Renal pelvis (tissue), 1 donor: ENCODE measurements at regions not wholly inside any gene's neighbourhood (a gene's known extent, or its start where the extent isn't known, plus 50 kb on each side); places are given as distances from the start of the nearest gene placed in this dataset.

ENCODE experiments used
- DNase-seq: peaks from one replicate; pipeline ENCODE4 v3.0.0-alpha.2; 2013

DNA sequence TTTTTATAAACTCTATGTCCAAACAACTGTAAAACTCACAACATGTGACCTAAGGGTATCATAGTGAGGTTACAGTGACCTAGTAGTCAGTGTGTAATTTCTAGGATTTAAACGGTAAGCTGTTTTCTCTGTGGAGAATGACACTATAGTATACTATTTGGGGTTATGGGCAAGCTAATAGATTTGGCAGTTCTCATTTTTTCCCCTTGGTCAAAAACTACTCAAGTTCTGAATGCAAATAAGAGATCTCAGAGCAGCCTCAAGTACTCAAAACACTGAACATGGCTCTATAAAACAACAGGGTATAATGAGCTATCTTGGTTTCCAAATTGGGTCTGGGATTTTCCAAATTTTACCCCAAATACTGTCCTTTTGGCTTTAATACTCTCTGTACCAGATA is 88.5 kb upstream of the HMCN1 start:
- no peak for DNase-seq

- no peak for DNase-seq
Observed at GRCh38 chr1:185645162-185645640, 89.0 kb upstream of the HMCN1 start.

DNA sequence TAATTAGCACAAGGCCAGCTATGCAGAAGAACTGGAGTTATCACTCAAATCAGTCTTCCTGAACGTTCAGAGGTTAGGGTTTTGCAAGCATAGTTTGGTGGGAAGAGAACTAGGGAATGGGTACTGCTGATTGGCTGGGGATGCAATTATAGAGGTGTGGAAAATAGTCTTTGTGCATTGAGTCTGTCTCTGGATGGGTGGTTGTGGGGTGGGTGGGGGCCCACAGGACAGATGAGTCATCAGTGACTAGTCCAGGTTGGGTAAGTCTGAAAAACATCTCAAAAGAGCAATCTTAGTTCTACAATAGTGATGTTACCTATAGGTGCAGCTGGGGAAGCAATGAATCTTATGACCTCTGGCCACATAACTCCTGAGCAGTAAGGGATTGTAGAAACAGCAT is 89.7 kb upstream of the HMCN1 start:
- no peak for DNase-seq

GRCh38 chr1:185636848-185637247 is 97.3 kb upstream of the HMCN1 start:
- no peak for DNase-seq

- no peak for DNase-seq
Observed at GRCh38 chr1:185634704-185635103, 99.5 kb upstream of the HMCN1 start.

DNA sequence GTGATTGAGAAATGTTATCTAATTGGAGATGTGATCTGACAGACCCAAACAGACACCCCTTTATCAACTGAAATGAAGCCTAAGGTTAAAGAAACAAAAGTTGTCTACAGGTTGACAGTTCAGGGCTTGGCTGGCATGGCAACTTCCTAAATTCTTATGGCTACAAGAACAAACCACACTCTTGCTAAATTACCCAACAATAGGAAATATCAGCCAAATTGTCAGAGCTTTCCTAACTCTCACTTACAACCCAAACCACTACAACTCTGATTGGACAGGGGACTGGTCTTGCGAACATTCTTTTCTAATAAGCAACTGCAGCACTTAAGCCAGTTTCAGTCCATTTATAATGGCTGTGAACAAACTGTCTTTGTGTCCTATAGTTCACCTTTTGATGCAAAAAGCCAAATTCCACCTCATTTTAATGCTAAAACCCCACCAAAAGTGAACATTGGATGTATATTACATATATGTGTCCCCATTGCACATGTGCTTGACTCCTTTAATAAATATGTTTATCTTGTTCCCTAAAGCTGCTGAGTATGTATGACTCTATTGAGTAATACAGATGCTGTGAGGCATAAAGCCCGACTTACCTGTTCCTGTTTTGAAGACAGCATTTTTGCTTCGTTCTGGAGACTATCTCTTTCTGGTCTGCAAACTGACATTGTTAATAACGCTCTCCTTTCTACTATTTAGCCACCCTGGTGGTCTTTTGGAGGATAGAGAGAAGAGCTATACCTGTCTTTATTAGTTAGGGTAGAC is 101.3 kb upstream of the HMCN1 start:
- DNase-seq = no peak

- DNase-seq = no peak
Observed at GRCh38 chr1:185631843-185632242, 102.3 kb upstream of the HMCN1 start.

DNA sequence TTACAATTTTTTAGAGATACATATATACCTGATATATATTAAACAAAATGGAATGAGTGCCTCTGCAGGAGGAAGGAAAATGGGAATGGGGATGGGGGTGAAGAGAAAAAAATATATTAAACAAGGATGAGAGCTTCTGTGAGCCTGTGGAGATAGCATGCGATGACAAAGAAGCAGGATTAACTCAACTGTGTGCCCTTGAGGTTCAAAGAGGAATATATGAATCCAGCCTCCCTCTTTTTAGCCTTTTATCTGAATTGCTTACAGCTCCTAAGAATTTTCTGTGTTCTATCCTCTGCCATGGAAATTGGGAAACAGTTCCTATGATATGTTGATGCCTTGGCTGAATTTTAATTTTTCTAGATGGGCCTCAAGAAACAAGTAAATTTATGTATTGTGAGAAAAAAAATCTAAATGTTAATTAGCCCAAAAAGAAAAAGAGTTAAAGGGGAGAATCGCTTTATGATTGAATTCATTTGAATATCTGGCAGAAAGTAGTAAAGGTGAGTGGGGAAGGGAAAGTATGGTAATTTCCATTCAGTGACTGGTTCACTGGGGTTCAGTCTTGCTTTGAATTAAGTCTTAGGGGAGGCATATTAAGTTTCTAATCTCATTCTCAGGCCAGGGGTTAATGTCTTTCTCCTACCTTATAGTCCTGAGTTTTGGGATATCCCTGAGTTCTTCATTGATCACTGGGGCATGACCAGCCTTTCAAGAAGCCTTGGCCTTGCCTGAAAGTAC is 106.3 kb upstream of the HMCN1 start:
- DNase-seq = no peak

DNA sequence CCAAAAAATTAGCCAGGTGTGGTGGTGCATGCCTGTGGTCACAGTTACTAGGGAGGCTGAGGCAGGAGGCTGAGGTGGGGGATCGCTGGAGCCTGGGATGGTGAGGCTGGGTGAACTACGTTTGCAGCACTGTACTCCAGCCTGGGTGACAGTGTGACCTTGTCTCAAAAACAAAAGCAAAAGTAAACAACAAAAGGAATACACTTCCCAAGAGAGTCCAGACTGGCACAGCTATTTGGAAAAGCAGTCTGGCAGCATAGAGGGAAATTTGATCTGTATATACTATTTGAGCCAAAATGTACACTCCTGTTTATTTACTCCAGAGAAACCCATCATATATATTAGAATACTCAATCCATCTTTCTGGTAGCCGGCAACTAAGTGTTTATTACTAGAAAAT is 107.0 kb upstream of the HMCN1 start:
- DNase-seq = no peak

GRCh38 chr1:185626344-185626743 is 107.8 kb upstream of the HMCN1 start:
- no peak for DNase-seq

GRCh38 chr1:185610954-185611353 is 123.2 kb upstream of the HMCN1 start:
- no peak for DNase-seq

- no peak for DNase-seq
Observed at GRCh38 chr1:185608177-185608576, 126.0 kb upstream of the HMCN1 start.

GRCh38 chr1:185603158-185603557 is 131.0 kb upstream of the HMCN1 start:
- DNase-seq = no peak

- no peak for DNase-seq
Observed at GRCh38 chr1:185601189-185601588, 133.0 kb upstream of the HMCN1 start.

GRCh38 chr1:185600641-185601040 is 133.6 kb upstream of the HMCN1 start:
- no peak for DNase-seq

DNA sequence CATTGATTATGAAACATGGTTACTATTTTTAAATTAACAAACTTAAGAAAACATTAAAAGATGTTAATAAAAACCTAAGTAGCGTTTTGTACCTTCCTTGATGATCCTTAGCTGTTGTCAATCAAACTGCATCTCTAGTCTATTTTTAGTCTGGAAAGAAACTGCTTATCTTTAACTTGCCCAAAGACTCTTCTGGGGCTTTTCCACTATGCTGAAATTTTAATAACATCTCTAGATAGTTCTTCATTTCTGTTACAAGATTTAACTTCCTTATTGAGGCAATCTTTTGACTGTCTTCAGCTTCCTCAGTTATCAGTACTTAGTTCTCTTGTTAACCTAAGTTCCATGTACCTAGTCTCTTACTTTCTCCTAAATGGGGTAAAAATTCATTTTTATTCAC is 135.9 kb upstream of the HMCN1 start:
- no peak for DNase-seq

DNA sequence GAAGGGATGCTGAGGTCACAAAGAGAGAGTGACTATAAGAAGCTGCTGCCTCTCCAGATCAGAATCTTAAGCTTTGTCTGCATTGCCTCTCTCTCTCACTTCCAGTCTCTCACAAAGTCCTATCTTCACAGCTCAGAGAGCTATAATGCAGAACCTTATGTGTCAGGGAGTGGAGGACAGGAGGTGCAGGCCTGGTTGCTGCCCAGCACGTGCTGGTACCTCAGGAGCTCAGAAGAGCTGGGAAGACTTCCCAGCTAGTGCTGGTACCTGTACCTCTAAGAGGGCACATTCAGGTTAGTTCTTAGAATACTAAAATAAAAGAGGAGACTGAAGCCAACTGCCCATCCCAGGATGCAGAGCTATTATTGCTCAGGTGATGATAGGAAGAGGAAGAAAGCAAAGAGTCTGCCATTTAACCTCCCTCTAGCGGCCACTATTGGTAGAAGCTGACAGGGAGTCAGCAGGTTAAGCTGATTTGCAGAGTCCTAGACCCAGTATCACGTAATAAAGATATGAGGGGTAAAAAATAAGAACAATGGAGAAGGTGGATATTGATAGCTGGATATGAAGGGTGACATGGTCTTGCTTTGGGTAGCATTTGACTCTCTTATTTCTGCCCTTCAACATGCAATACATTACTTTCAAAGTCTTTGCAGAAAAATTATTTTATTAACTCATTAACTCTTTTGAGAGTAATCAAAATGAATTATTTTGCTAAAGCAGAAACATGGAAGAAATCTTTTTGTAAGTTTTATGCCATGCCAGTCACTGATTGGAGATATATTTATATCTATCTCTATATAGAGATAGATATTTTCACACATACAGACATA is 138.1 kb upstream of the HMCN1 start:
- no peak for DNase-seq

GRCh38 chr1:185594786-185595410 is 139.3 kb upstream of the HMCN1 start:
- no peak for DNase-seq

DNA sequence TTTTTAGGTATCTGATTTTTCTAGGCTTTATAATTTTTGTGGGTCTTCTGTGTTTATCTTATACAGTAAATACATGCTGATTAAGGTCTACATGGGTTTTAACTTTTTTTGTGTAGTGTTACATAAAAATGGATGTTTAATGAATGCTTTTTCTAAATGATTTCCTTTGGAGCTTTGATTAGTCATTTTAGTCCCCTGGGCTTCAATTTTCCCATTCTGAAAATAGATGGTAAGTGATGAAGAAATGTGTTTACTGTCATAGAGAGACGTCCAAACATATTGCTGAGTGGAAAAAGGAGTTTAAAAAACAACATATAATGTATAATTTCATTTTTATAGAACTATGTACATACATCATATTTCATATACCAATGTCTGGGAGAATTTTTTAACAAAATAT is 140.9 kb upstream of the HMCN1 start:
- DNase-seq = no peak

DNA sequence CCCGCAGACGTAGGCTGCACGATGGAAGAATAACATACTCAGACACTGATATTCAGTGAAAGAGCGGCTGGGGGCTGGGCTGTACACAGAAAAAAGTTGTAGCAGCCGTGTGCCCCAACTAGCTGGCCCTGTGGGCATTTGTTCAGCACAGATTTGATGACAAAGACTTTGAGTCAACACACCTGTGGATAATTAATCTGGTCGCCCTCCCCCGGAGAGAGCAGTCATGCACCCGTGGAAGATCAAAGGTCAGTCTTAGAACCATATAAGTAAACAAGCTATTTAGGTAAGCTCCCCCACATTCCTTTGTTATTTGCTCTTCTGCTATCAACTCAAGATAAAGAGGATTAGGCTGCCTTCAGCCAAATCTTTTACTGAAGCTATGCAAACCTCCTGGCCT is 148.4 kb upstream of the HMCN1 start:
- no peak for DNase-seq

- DNase-seq = no peak
Observed at GRCh38 chr1:185581961-185582725, 152.0 kb upstream of the HMCN1 start.
